ENCODE measurements at regions not wholly inside any gene's neighbourhood (a gene's known extent, or its start where the extent isn't known, plus 50 kb on each side); places are given as distances from the start of the nearest gene placed in this dataset.

DNA sequence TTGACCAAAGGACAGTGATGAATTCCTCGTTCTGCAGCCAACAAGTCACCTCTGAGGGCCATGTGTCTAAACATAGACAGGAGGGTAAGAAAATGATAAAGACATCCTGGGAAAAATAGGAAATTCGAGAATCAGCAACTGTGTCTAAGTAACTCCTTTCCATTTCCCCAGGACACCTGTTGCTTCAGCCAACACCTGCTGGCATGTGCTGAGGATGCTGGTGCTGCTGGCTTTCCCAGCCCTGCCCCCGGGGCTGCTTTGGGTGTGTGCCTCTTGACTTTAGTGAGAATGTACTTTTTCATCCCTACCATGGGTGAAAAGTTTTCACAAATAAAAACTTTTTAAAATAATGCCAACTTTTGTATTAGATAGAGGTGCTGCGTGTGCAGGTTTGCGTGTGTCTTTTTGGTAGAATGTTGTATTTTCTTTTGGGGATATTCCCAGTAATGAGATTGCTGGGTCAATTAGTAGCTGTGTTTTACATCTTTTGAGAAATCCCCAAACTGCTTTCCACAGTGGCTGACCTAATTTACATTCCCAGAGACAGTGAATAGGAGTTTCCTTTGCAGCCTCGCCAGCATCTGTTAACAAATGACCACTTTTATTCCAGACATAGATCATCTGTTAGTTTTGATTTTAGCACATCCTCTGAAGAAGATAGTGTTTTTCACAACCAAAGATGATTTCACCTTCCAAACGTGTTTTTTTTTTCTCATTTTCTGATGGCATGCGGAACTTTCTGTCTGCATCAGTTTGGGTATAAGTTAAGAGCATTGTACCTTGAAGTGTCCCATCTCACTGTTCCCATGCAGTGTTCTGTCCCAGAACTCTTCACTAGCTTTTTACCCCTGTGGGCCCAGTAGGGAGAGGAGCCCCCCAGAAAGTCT lies 104.2 kb upstream of the ACBD5 start:
- TF ChIP-seq, protein P1, sequence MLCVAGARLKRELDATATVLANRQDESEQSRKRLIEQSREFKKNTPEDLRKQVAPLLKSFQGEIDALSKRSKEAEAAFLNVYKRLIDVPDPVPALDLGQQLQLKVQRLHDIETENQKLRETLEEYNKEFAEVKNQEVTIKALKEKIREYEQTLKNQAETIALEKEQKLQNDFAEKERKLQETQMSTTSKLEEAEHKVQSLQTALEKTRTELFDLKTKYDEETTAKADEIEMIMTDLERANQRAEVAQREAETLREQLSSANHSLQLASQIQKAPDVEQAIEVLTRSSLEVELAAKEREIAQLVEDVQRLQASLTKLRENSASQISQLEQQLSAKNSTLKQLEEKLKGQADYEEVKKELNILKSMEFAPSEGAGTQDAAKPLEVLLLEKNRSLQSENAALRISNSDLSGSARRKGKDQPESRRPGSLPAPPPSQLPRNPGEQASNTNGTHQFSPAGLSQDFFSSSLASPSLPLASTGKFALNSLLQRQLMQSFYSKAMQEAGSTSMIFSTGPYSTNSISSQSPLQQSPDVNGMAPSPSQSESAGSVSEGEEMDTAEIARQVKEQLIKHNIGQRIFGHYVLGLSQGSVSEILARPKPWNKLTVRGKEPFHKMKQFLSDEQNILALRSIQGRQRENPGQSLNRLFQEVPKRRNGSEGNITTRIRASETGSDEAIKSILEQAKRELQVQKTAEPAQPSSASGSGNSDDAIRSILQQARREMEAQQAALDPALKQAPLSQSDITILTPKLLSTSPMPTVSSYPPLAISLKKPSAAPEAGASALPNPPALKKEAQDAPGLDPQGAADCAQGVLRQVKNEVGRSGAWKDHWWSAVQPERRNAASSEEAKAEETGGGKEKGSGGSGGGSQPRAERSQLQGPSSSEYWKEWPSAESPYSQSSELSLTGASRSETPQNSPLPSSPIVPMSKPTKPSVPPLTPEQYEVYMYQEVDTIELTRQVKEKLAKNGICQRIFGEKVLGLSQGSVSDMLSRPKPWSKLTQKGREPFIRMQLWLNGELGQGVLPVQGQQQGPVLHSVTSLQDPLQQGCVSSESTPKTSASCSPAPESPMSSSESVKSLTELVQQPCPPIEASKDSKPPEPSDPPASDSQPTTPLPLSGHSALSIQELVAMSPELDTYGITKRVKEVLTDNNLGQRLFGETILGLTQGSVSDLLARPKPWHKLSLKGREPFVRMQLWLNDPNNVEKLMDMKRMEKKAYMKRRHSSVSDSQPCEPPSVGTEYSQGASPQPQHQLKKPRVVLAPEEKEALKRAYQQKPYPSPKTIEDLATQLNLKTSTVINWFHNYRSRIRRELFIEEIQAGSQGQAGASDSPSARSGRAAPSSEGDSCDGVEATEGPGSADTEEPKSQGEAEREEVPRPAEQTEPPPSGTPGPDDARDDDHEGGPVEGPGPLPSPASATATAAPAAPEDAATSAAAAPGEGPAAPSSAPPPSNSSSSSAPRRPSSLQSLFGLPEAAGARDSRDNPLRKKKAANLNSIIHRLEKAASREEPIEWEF (IDR thresholded peaks at IDR 0.05; ENCODE audit: insufficient replicate concordance, low read depth, low read length) = no peak
- TF ChIP-seq, protein P2, sequence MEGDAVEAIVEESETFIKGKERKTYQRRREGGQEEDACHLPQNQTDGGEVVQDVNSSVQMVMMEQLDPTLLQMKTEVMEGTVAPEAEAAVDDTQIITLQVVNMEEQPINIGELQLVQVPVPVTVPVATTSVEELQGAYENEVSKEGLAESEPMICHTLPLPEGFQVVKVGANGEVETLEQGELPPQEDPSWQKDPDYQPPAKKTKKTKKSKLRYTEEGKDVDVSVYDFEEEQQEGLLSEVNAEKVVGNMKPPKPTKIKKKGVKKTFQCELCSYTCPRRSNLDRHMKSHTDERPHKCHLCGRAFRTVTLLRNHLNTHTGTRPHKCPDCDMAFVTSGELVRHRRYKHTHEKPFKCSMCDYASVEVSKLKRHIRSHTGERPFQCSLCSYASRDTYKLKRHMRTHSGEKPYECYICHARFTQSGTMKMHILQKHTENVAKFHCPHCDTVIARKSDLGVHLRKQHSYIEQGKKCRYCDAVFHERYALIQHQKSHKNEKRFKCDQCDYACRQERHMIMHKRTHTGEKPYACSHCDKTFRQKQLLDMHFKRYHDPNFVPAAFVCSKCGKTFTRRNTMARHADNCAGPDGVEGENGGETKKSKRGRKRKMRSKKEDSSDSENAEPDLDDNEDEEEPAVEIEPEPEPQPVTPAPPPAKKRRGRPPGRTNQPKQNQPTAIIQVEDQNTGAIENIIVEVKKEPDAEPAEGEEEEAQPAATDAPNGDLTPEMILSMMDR (IDR thresholded peaks at IDR 0.05 in 2 of 3, conservative IDR thresholded peaks at IDR 0.05 in 1 of 3; ENCODE audit: control insufficient read depth in 2 of 3, extremely low read depth in 1 of 3, insufficient read depth in 1 of 3, low read depth in 3 of 3, low read length in 3 of 3) = no peak
- TF ChIP-seq MXI1 (IDR thresholded peaks at IDR 0.05; ENCODE audit: low read depth, low read length) = no peak
- peak in 1 of 2 experiments; percentile 37; a peak in 1 of 4 replicates for TF ChIP-seq EP300 (IDR thresholded peaks at IDR 0.05; ENCODE audit: borderline replicate concordance in 1 of 2, control insufficient read depth in 1 of 2, low read depth in 2 of 2, low read length in 2 of 2)
- TF ChIP-seq NFIC (IDR thresholded peaks at IDR 0.05; ENCODE audit: low read depth, low read length) = peak; percentile 16; the same call in 1 of the 2 replicates
- TF ChIP-seq, protein P3, sequence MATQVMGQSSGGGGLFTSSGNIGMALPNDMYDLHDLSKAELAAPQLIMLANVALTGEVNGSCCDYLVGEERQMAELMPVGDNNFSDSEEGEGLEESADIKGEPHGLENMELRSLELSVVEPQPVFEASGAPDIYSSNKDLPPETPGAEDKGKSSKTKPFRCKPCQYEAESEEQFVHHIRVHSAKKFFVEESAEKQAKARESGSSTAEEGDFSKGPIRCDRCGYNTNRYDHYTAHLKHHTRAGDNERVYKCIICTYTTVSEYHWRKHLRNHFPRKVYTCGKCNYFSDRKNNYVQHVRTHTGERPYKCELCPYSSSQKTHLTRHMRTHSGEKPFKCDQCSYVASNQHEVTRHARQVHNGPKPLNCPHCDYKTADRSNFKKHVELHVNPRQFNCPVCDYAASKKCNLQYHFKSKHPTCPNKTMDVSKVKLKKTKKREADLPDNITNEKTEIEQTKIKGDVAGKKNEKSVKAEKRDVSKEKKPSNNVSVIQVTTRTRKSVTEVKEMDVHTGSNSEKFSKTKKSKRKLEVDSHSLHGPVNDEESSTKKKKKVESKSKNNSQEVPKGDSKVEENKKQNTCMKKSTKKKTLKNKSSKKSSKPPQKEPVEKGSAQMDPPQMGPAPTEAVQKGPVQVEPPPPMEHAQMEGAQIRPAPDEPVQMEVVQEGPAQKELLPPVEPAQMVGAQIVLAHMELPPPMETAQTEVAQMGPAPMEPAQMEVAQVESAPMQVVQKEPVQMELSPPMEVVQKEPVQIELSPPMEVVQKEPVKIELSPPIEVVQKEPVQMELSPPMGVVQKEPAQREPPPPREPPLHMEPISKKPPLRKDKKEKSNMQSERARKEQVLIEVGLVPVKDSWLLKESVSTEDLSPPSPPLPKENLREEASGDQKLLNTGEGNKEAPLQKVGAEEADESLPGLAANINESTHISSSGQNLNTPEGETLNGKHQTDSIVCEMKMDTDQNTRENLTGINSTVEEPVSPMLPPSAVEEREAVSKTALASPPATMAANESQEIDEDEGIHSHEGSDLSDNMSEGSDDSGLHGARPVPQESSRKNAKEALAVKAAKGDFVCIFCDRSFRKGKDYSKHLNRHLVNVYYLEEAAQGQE (IDR thresholded peaks at IDR 0.05; ENCODE audit: low read depth, low read length) = no peak
- TF ChIP-seq, protein P4, sequence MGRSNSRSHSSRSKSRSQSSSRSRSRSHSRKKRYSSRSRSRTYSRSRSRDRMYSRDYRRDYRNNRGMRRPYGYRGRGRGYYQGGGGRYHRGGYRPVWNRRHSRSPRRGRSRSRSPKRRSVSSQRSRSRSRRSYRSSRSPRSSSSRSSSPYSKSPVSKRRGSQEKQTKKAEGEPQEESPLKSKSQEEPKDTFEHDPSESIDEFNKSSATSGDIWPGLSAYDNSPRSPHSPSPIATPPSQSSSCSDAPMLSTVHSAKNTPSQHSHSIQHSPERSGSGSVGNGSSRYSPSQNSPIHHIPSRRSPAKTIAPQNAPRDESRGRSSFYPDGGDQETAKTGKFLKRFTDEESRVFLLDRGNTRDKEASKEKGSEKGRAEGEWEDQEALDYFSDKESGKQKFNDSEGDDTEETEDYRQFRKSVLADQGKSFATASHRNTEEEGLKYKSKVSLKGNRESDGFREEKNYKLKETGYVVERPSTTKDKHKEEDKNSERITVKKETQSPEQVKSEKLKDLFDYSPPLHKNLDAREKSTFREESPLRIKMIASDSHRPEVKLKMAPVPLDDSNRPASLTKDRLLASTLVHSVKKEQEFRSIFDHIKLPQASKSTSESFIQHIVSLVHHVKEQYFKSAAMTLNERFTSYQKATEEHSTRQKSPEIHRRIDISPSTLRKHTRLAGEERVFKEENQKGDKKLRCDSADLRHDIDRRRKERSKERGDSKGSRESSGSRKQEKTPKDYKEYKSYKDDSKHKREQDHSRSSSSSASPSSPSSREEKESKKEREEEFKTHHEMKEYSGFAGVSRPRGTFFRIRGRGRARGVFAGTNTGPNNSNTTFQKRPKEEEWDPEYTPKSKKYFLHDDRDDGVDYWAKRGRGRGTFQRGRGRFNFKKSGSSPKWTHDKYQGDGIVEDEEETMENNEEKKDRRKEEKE (IDR thresholded peaks at IDR 0.05) = no peak
